K562 (cell line): ENCODE measurements at regions not wholly inside any gene's neighbourhood (a gene's known extent, or its start where the extent isn't known, plus 50 kb on each side); places are given as distances from the start of the nearest gene placed in this dataset.

Experiments
- ATF4 ChIP-seq: fragments of 450-650 bp; formaldehyde crosslinking; IDR thresholded peaks from 2 replicates; pipeline ENCODE4 v1.4.0; 2022; ENCODE audit warnings: mild to moderate bottlenecking, moderate library complexity
- ELF1 ChIP-seq: fragments of 200-800 bp; sonication (Bioruptor generic); IDR thresholded peaks from 2 replicates; pipeline ENCODE4 v1.6.1; 2016; ENCODE audit warnings: missing genetic modification characterization, missing compliant biosample characterization
- ETV6 ChIP-seq, 3 experiments: fragments of 150-350 bp in 1 of 3; sonication (generic) in 1 of 3; formaldehyde crosslinking in 1 of 3; IDR thresholded peaks; 2 replicates each; pipeline versions ENCODE4 v1.6.1 to v1.8.0; 2014 to 2022; ENCODE audit warnings: borderline replicate concordance in 2 of 3, low read depth in 2 of 3, antibody characterized with exemption in 1 of 3, low read length in 1 of 3, mild to moderate bottlenecking in 1 of 3, missing genetic modification reagents in 1 of 3
- EWSR1 ChIP-seq: fragments of 450-650 bp; IDR thresholded peaks from 2 replicates; pipeline ENCODE4 v1.6.1; 2018; ENCODE audit warnings: borderline replicate concordance, mild to moderate bottlenecking, low read depth, moderate library complexity; ENCODE audit not compliant: partially characterized antibody
- FOXA3 ChIP-seq, 2 experiments: fragments of 450-650 bp in 1 of 2; sonication (generic) in 1 of 2; formaldehyde crosslinking; IDR thresholded peaks in 1 of 2; conservative IDR thresholded peaks in 1 of 2; 2 replicates each; pipeline versions ENCODE4 v1.4.0 to v1.8.0; 2020 to 2022; ENCODE audit warnings: mild to moderate bottlenecking in 2 of 2, missing genetic modification reagents in 1 of 2
- HDAC6 ChIP-seq: IDR thresholded peaks from 2 replicates; pipeline ENCODE4 v1.6.1; 2012; ENCODE audit warnings: low read depth, mild to moderate bottlenecking, control low read depth, inconsistent platforms, low read length, moderate library complexity
- HOXB6 ChIP-seq: fragments of 250-450 bp; sonication (Bioruptor Pico); IDR thresholded peaks from 2 replicates; pipeline ENCODE4 v1.5.1; 2022; ENCODE audit warnings: mild to moderate bottlenecking, borderline replicate concordance
- HSF4 ChIP-seq: fragments of 250-450 bp; sonication (Bioruptor Pico); IDR thresholded peaks from 2 replicates; pipeline ENCODE4 v2.1.2; 2022; ENCODE audit warnings: mild to moderate bottlenecking, moderate library complexity, borderline replicate concordance
- JUN ChIP-seq, 2 experiments: sonication (generic) in 1 of 2; formaldehyde crosslinking in 1 of 2; IDR thresholded peaks; 2 replicates each; pipeline versions ENCODE4 v1.6.1 to v1.8.0; 2012 to 2022; ENCODE audit warnings: borderline replicate concordance in 2 of 2, mild to moderate bottlenecking in 2 of 2, improper control_type of control experiment in 1 of 2, low read depth in 1 of 2, low read length in 1 of 2, missing genetic modification reagents in 1 of 2
- MTF1 ChIP-seq: fragments of 250-450 bp; sonication (Bioruptor Pico); IDR thresholded peaks from 2 replicates; pipeline ENCODE4 v1.9.0; 2021; ENCODE audit warnings: moderate library complexity, mild to moderate bottlenecking, inconsistent platforms, borderline replicate concordance
- NBN ChIP-seq: fragments of 450-650 bp; IDR thresholded peaks from 2 replicates; pipeline ENCODE4 v1.6.1; 2016; ENCODE audit warnings: low read depth, mild to moderate bottlenecking
- PHF20 ChIP-seq: fragments of 450-650 bp; IDR thresholded peaks from 2 replicates; pipeline ENCODE4 v1.6.1; 2018; ENCODE audit not compliant: partially characterized antibody
- TCF3 ChIP-seq: sonication (generic); formaldehyde crosslinking; IDR thresholded peaks from 2 replicates; pipeline ENCODE4 v1.4.0; 2020; ENCODE audit warnings: mild to moderate bottlenecking, missing genetic modification reagents
- ZNF318 ChIP-seq, 2 experiments: fragments of 450-650 bp; IDR thresholded peaks; 2 replicates each; pipeline ENCODE4 v1.6.1; 2016; ENCODE audit warnings: mild to moderate bottlenecking in 2 of 2, borderline replicate concordance in 1 of 2, low read depth in 1 of 2, moderate library complexity in 1 of 2
- ZNF57 ChIP-seq: fragments of 450-650 bp; formaldehyde crosslinking; IDR thresholded peaks from 2 replicates; pipeline ENCODE4 v1.4.0; 2020; ENCODE audit warnings: mild to moderate bottlenecking, moderate library complexity
- ZNF766 ChIP-seq: fragments of 200-800 bp; sonication (Bioruptor generic); conservative IDR thresholded peaks from 2 replicates; pipeline ENCODE4 v1.6.1; 2016; ENCODE audit warnings: missing genetic modification characterization, missing compliant biosample characterization
- TF ChIP-seq, protein P1 (sequence below): sonication (generic); IDR thresholded peaks from 2 replicates; pipeline ENCODE4 v1.6.1; 2016

GRCh38 chr10:11685787-11686218, 56.4 kb upstream of the ECHDC3 start (continued):
- TF ChIP-seq EWSR1 (no peak), ZNF766 (CRISPR knock-in tag) (no peak; the same call in 1 of the 2 replicates), PHF20 (no peak), MTF1 (no peak), HSF4 (no peak), NBN (peak; percentile 66; the same call in 1 of the 2 replicates), ZNF57 (no peak), ZNF318 (IDR thresholded peaks at IDR 0.05; ENCODE audit: borderline replicate concordance in 1 of 2, low read depth in 1 of 2) (no peak), TCF3 (CRISPR knock-in tag) (peak; percentile 74), HDAC6 (no peak), ATF4 (no peak), FOXA3 (CRISPR knock-in tag; conservative IDR thresholded peaks at IDR 0.05 in 1 of 2, IDR thresholded peaks at IDR 0.05 in 1 of 2) (no peak), JUN (IDR thresholded peaks at IDR 0.05; ENCODE audit: borderline replicate concordance, low read depth, low read length) (no peak; the same call in 1 of the 2 replicates), JUN (CRISPR knock-in tag; IDR thresholded peaks at IDR 0.05; ENCODE audit: borderline replicate concordance) (no peak), HOXB6 (CRISPR knock-in tag) (no peak), ELF1 (tag) (0 out of 2 replicates have a peak, but pooled peaks have one; percentile 27), ETV6 (IDR thresholded peaks at IDR 0.05; ENCODE audit: borderline replicate concordance in 1 of 2, low read depth in 2 of 2, low read length in 1 of 2) (0 out of 4 replicates have a peak, but pooled peaks of 1 of the 2 experiments have one; percentile 55), ETV6 (CRISPR knock-in tag; IDR thresholded peaks at IDR 0.05; ENCODE audit: borderline replicate concordance) (no peak)
- TF ChIP-seq, protein P1, sequence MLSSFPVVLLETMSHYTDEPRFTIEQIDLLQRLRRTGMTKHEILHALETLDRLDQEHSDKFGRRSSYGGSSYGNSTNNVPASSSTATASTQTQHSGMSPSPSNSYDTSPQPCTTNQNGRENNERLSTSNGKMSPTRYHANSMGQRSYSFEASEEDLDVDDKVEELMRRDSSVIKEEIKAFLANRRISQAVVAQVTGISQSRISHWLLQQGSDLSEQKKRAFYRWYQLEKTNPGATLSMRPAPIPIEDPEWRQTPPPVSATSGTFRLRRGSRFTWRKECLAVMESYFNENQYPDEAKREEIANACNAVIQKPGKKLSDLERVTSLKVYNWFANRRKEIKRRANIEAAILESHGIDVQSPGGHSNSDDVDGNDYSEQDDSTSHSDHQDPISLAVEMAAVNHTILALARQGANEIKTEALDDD = peak; percentile 95
